Keratinocyte (primary cell): ENCODE measurements at regions not wholly inside any gene's neighbourhood (a gene's known extent, or its start where the extent isn't known, plus 50 kb on each side); places are given as distances from the start of the nearest gene placed in this dataset.

Experiments used
- DNase-seq: peaks from one replicate; pipeline ENCODE4 v3.0.0-alpha.2; 2011; ENCODE audit warnings: low read depth, missing footprints, low spot score
- FAIRE-seq: peaks from 2 replicates; lab custom pipeline; 2011; peaks lifted over from hg19 to GRCh38; lab: Jason Lieb, UNC
- H2AFZ ChIP-seq: 2 replicates; pipeline ENCODE4 v1.6.0; 2012; ENCODE audit warnings: low read length, control low read depth, inconsistent platforms; ENCODE audit not compliant: control insufficient read depth
- H3K27ac ChIP-seq: 2 replicates; pipeline ENCODE4 v1.5.1; 2011; ENCODE audit warnings: low read length; ENCODE audit not compliant: control insufficient read depth, insufficient read depth
- H3K27me3 ChIP-seq: 3 replicates; pipeline ENCODE4 v1.6.0; 2011; ENCODE audit warnings: low read length; ENCODE audit not compliant: control insufficient read depth, insufficient read depth; ENCODE audit errors: extremely low read depth
- H3K36me3 ChIP-seq, 2 experiments: 2 replicates in 1 of 2; 3 replicates in 1 of 2; pipeline ENCODE4 v1.5.1; 2011; ENCODE audit warnings: low read length in 2 of 2, mild to moderate bottlenecking in 1 of 2; ENCODE audit not compliant: control insufficient read depth in 2 of 2, insufficient read depth in 2 of 2; ENCODE audit errors: extremely low read depth in 1 of 2
- H3K4me1 ChIP-seq: 3 replicates; pipeline ENCODE4 v1.5.1; 2011; ENCODE audit warnings: low read length; ENCODE audit not compliant: control insufficient read depth, insufficient read depth; ENCODE audit errors: extremely low read depth
- H3K4me2 ChIP-seq: 3 replicates; pipeline ENCODE4 v1.6.0; 2011; ENCODE audit warnings: low read depth, low read length; ENCODE audit not compliant: control insufficient read depth, insufficient read depth; ENCODE audit errors: extremely low read depth
- H3K4me3 ChIP-seq, 3 experiments: fragments of 200-600 bp in 1 of 3; sonication (generic) in 1 of 3; 2 replicates in 2 of 3; 3 replicates in 1 of 3; pipeline ENCODE4 v1.5.1; 2011 to 2016; ENCODE audit warnings: low read length in 3 of 3, mild to moderate bottlenecking in 3 of 3, control low read depth in 2 of 3, inconsistent platforms in 1 of 3, low read depth in 1 of 3, mixed read lengths in 1 of 3, mixed run types in 1 of 3, moderate library complexity in 1 of 3; ENCODE audit not compliant: control insufficient read depth in 2 of 3, insufficient read depth in 2 of 3; ENCODE audit errors: extremely low read depth in 1 of 3
- H3K79me2 ChIP-seq: 2 replicates; pipeline ENCODE4 v1.6.0; 2012; ENCODE audit warnings: low read length; ENCODE audit not compliant: control insufficient read depth, insufficient read depth
- H3K9ac ChIP-seq: 3 replicates; pipeline ENCODE4 v1.6.0; 2011; ENCODE audit warnings: low read length; ENCODE audit not compliant: control insufficient read depth, insufficient read depth; ENCODE audit errors: extremely low read depth
- H3K9me1 ChIP-seq: 3 replicates; pipeline ENCODE4 v1.6.0; 2011; ENCODE audit warnings: low read length; ENCODE audit not compliant: control insufficient read depth, insufficient read depth; ENCODE audit errors: extremely low read depth
- H3K9me3 ChIP-seq: 2 replicates; pipeline ENCODE4 v1.5.1; 2012; ENCODE audit warnings: low read depth, low read length; ENCODE audit not compliant: control insufficient read depth
- H4K20me1 ChIP-seq: 3 replicates; pipeline ENCODE4 v1.6.0; 2011; ENCODE audit warnings: low read length; ENCODE audit not compliant: control insufficient read depth, insufficient read depth; ENCODE audit errors: extremely low read depth
- CTCF ChIP-seq, 3 experiments: IDR thresholded peaks in 1 of 3; conservative IDR thresholded peaks in 1 of 3; optimal IDR thresholded peaks in 1 of 3; 2 replicates in 2 of 3; 3 replicates in 1 of 3; pipeline versions ENCODE3 to v1.5.1; 2011; ENCODE audit warnings: low read length in 3 of 3, mild to moderate bottlenecking in 3 of 3, moderate library complexity in 2 of 3, control low read depth in 1 of 3, inconsistent platforms in 1 of 3; ENCODE audit not compliant: insufficient read depth in 2 of 3; ENCODE audit errors: extremely low read depth in 1 of 3
- EZH2 ChIP-seq: IDR thresholded peaks from one replicate; pipeline ENCODE4 v1.6.1; 2012; ENCODE audit warnings: inconsistent platforms, mild to moderate bottlenecking, low read length, moderate library complexity
- dilution Hi-C: fragments of 300-500 bp; cut with MboI; formaldehyde crosslinking; loops from one replicate; pipeline ENCODE4 v1.7.0; 2020; ENCODE audit warnings: low sequenced_read_pairs; ENCODE audit not compliant: extremely low pct_ligation_motif_present

- no peaks in the 10 kb centered on the region for H3K36me3 ChIP-seq
- no peak for TF ChIP-seq CTCF (optimal IDR thresholded peaks at IDR 0.05 in 1 of 3, IDR thresholded peaks at IDR 0.05 in 1 of 3, conservative IDR thresholded peaks at IDR 0.05 in 1 of 3; ENCODE audit: extremely low read depth in 1 of 3, insufficient read depth in 2 of 3, low read length in 3 of 3)
- no peak for TF ChIP-seq EZH2
- no peak overlapping the region for H3K4me3 ChIP-seq
- no peak overlapping the region for H2AFZ ChIP-seq
- no peak overlapping the region for H3K4me2 ChIP-seq
- H3K27ac ChIP-seq = no peak overlapping the region
- H3K9me1 ChIP-seq = no peaks in the 10 kb centered on the region
- H3K9me3 ChIP-seq = no peaks in the 10 kb centered on the region
- H4K20me1 ChIP-seq = no peaks in the 10 kb centered on the region
- DNase-seq (no peak), FAIRE-seq (peak; percentile 32)
- H3K27me3 ChIP-seq = no peaks in the 10 kb centered on the region
- H3K79me2 ChIP-seq = no peaks in the 10 kb centered on the region
- dilution Hi-C loops = no loop called here
- H3K4me1 ChIP-seq = peaks cover 21% of the 10 kb centered on the region
- H3K9ac ChIP-seq = no peak overlapping the region
These were observed 879.8 kb upstream of the PIK3C3 start for GRCh38 chr18:41075212-41075611.

- Histone ChIP-seq H3K79me2 (no peaks in the 10 kb centered on the region), H2AFZ (no peak overlapping the region), H3K9me3 (no peaks in the 10 kb centered on the region), H4K20me1 (no peaks in the 10 kb centered on the region), H3K4me1 (peaks cover 21% of the 10 kb centered on the region), H3K9me1 (no peaks in the 10 kb centered on the region), H3K4me2 (no peak overlapping the region), H3K36me3 (no peaks in the 10 kb centered on the region), H3K9ac (no peak overlapping the region), H3K27me3 (no peaks in the 10 kb centered on the region), H3K4me3 (no peak overlapping the region), H3K27ac (no peak overlapping the region)
- DNase-seq (no peak), FAIRE-seq (no peak)
- dilution Hi-C loops = no loop called here
- TF ChIP-seq CTCF (optimal IDR thresholded peaks at IDR 0.05 in 1 of 3, IDR thresholded peaks at IDR 0.05 in 1 of 3, conservative IDR thresholded peaks at IDR 0.05 in 1 of 3; ENCODE audit: extremely low read depth in 1 of 3, insufficient read depth in 2 of 3, low read length in 3 of 3) (no peak), EZH2 (no peak)
These were observed 881.6 kb upstream of the PIK3C3 start for GRCh38 chr18:41073372-41073954.
